Caco-2 (cell line): ENCODE measurements at regions not wholly inside any gene's neighbourhood (a gene's known extent, or its start where the extent isn't known, plus 50 kb on each side); places are given as distances from the start of the nearest gene placed in this dataset.

ENCODE experiments used
- BruUV-seq: library from RNA; stranded (reverse); fragments of 400-500 nt; replicated peaks from 2 replicates; lab custom pipeline; 2021; lab: Mats Ljungman, UMichigan
- CTCF ChIA-PET: fragments of 300-600 bp; sonication (Branson Sonifier 250); formaldehyde crosslinking; loops from one replicate; lab custom pipeline; 2022; ENCODE audit warnings: antibody characterized with exemption; lab: Charles Lee
- POLR2A ChIA-PET: fragments of 300-600 bp; sonication (Branson Sonifier 250); formaldehyde crosslinking; loops from one replicate; lab custom pipeline; 2022; ENCODE audit warnings: antibody characterized with exemption; lab: Charles Lee
- DNase-seq, 2 experiments: peaks; one replicate each; pipeline versions ENCODE4 v3.0.0 to v3.0.0-alpha.2; 2020 to 2022
- H3K27me3 ChIP-seq: replicated peaks from 2 replicates; pipeline ENCODE4 v1.6.0; 2011; ENCODE audit warnings: low read length; ENCODE audit not compliant: control insufficient read depth, insufficient read depth
- H3K36me3 ChIP-seq: 2 replicates; pipeline ENCODE4 v1.5.1; 2011; ENCODE audit warnings: low read length; ENCODE audit not compliant: control insufficient read depth, insufficient read depth
- H3K4me1 ChIP-seq: fragments of 250-450 bp; sonication (Bioruptor Pico); 2 replicates; pipeline ENCODE4 v1.5.1; 2020; ENCODE audit warnings: mild to moderate bottlenecking
- H3K4me3 ChIP-seq: 2 replicates; pipeline ENCODE4 v1.5.1; 2011; ENCODE audit warnings: low read depth, mild to moderate bottlenecking, control low read depth, low read length
- H3K9me3 ChIP-seq: fragments of 250-450 bp; sonication (Bioruptor Pico); 2 replicates; pipeline ENCODE4 v1.5.1; 2020; ENCODE audit warnings: mild to moderate bottlenecking, moderate library complexity
- H3K27ac Mint-ChIP-seq: one replicate; pipeline ENCODE4 v1.8.0; 2022; ENCODE audit warnings: mixed read lengths; ENCODE audit not compliant: unreplicated experiment
- H3K27me3 Mint-ChIP-seq: one replicate; pipeline ENCODE4 v1.8.0; 2022; ENCODE audit warnings: mixed read lengths; ENCODE audit not compliant: insufficient read depth, unreplicated experiment
- H3K36me3 Mint-ChIP-seq: one replicate; pipeline ENCODE4 v1.8.0; 2022; ENCODE audit warnings: mild to moderate bottlenecking, mixed read lengths; ENCODE audit not compliant: insufficient read depth, unreplicated experiment
- H3K4me1 Mint-ChIP-seq: one replicate; pipeline ENCODE4 v1.8.0; 2022; ENCODE audit warnings: low read depth, mixed read lengths; ENCODE audit not compliant: unreplicated experiment
- H3K4me3 Mint-ChIP-seq: one replicate; pipeline ENCODE4 v1.8.0; 2022; ENCODE audit warnings: mild to moderate bottlenecking, moderate library complexity, mixed read lengths; ENCODE audit not compliant: unreplicated experiment
- H3K9me3 Mint-ChIP-seq: one replicate; pipeline ENCODE4 v1.8.0; 2022; ENCODE audit warnings: mixed read lengths; ENCODE audit not compliant: unreplicated experiment
- intact Hi-C: fragments of 100-400 bp; cut with micrococcal nuclease; formaldehyde crosslinking; loops from one replicate; pipeline ENCODE4 v1.10.0; 2022; ENCODE audit not compliant: unreplicated experiment
- TF ChIP-seq, protein P1 (sequence below), 2 experiments: fragments of 200-600 bp in 1 of 2; IDR thresholded peaks; 1 replicate in 1 of 2; 2 replicates in 1 of 2; pipeline versions ENCODE4 v1.5.1 to v1.8.0; 2011 to 2022; ENCODE audit warnings: antibody characterized with exemption in 1 of 2, control low read depth in 1 of 2, inconsistent platforms in 1 of 2, low read depth in 1 of 2, low read length in 1 of 2, mild to moderate bottlenecking in 1 of 2, moderate library complexity in 1 of 2; ENCODE audit not compliant: insufficient read depth in 1 of 2, severe bottlenecking in 1 of 2, unreplicated experiment in 1 of 2

DNA sequence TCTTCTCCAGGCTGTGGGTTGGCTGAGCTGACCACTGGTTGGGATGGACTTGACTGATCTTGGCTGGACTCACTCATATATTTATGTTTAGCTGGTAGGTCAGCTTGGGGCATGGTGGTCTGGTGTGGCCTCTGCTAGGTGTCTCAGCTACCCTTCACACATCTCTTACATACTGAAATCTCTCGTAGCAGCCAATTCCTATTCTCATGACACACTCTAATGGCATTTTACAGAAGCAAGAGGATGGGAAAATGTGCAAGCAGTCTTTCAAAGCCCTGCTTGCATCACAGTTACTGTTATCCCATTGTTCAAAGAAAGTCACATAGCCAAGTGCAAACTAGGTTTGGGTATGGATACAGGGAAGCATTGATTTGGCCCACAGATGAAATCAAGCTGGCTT, 55.5 kb upstream of the PCDH18 start:
- no TSS peak for BruUV-seq
- no peaks in the 10 kb centered on the region for H3K27me3 Mint-ChIP-seq
- H3K27ac Mint-ChIP-seq: no peak overlapping the region

DNA sequence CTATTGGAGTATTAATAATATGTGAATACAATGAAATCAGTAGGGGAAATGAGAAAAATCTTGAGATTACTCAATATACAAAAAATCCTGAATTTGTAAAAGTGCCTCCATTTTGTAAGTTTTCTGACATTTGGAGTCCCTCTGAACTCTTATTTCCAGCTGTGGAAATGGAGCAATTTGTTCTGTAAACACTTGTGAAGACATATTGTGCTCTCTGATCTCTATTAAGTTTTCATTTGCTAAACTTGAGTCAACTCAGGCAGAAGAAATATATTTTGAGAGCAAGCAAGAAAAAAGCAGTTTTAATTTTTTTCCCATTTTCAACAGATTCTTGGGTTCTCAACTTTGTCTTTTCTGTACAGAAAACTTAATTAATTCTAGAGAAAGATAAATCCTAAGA, 51.4 kb upstream of the PCDH18 start:
- no peak overlapping the region for H3K4me3 Mint-ChIP-seq
- H3K36me3 Mint-ChIP-seq: no peaks in the 10 kb centered on the region
- Histone ChIP-seq H3K36me3 (no peaks in the 10 kb centered on the region), H3K4me3 (no peak overlapping the region), H3K4me1 (no peaks in the 10 kb centered on the region), H3K9me3 (no peaks in the 10 kb centered on the region), H3K27me3 (no peaks in the 10 kb centered on the region)
- no peaks in the 10 kb centered on the region for H3K4me1 Mint-ChIP-seq
- CTCF ChIA-PET: no interaction called here
- no peak for DNase-seq
- intact Hi-C loops: no loop called here
- no peaks in the 10 kb centered on the region for H3K27me3 Mint-ChIP-seq
- H3K27ac Mint-ChIP-seq: no peak overlapping the region
- TF ChIP-seq, protein P1, sequence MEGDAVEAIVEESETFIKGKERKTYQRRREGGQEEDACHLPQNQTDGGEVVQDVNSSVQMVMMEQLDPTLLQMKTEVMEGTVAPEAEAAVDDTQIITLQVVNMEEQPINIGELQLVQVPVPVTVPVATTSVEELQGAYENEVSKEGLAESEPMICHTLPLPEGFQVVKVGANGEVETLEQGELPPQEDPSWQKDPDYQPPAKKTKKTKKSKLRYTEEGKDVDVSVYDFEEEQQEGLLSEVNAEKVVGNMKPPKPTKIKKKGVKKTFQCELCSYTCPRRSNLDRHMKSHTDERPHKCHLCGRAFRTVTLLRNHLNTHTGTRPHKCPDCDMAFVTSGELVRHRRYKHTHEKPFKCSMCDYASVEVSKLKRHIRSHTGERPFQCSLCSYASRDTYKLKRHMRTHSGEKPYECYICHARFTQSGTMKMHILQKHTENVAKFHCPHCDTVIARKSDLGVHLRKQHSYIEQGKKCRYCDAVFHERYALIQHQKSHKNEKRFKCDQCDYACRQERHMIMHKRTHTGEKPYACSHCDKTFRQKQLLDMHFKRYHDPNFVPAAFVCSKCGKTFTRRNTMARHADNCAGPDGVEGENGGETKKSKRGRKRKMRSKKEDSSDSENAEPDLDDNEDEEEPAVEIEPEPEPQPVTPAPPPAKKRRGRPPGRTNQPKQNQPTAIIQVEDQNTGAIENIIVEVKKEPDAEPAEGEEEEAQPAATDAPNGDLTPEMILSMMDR (IDR thresholded peaks at IDR 0.05; ENCODE audit: insufficient read depth in 1 of 2, low read depth in 1 of 2, low read length in 1 of 2, severe bottlenecking in 1 of 2, unreplicated experiment in 1 of 2): no peak
- H3K9me3 Mint-ChIP-seq: no peaks in the 10 kb centered on the region
- POLR2A ChIA-PET: no interaction called here
- BruUV-seq: no TSS peak

More for the DNA sequence above, 55.5 kb upstream of the PCDH18 start:
- no peaks in the 10 kb centered on the region for H3K4me1 Mint-ChIP-seq
- ChIA-PET CTCF (no interaction called here), POLR2A (no interaction called here)
- no peak for DNase-seq
- intact Hi-C loops: no loop called here
- no peaks in the 10 kb centered on the region for H3K36me3 Mint-ChIP-seq
- Histone ChIP-seq H3K27me3 (no peaks in the 10 kb centered on the region), H3K36me3 (no peaks in the 10 kb centered on the region), H3K4me3 (no peak overlapping the region), H3K4me1 (no peaks in the 10 kb centered on the region), H3K9me3 (no peaks in the 10 kb centered on the region)
- H3K4me3 Mint-ChIP-seq: no peak overlapping the region
- TF ChIP-seq, protein P1 (IDR thresholded peaks at IDR 0.05; ENCODE audit: insufficient read depth in 1 of 2, low read depth in 1 of 2, low read length in 1 of 2, severe bottlenecking in 1 of 2, unreplicated experiment in 1 of 2): no peak
- no peaks in the 10 kb centered on the region for H3K9me3 Mint-ChIP-seq
